K562 (cell line): ENCODE measurements at regions not wholly inside any gene's neighbourhood (a gene's known extent, or its start where the extent isn't known, plus 50 kb on each side); places are given as distances from the start of the nearest gene placed in this dataset.

Source experiments
- CTCF ChIP-seq, 3 experiments: IDR thresholded peaks in 2 of 3; conservative IDR thresholded peaks in 1 of 3; 2 replicates each; pipeline ENCODE4 v1.5.1; 2011 to 2012; ENCODE audit warnings: low read length in 3 of 3, mild to moderate bottlenecking in 3 of 3, control low read depth in 2 of 3, improper control_type of control experiment in 1 of 3, inconsistent platforms in 1 of 3, low read depth in 1 of 3, mixed read lengths in 1 of 3, moderate library complexity in 1 of 3; ENCODE audit not compliant: insufficient read depth in 2 of 3
- MYBL2 ChIP-seq, 2 experiments: fragments of 450-650 bp in 1 of 2; sonication (generic) in 1 of 2; formaldehyde crosslinking in 1 of 2; IDR thresholded peaks; 2 replicates each; pipeline versions ENCODE4 v1.6.1 to v1.8.1; 2017 to 2022; ENCODE audit warnings: borderline replicate concordance in 1 of 2, inconsistent platforms in 1 of 2, low read depth in 1 of 2, mild to moderate bottlenecking in 1 of 2, missing genetic modification reagents in 1 of 2, moderate library complexity in 1 of 2
- TCF3 ChIP-seq: sonication (generic); formaldehyde crosslinking; IDR thresholded peaks from 2 replicates; pipeline ENCODE4 v1.4.0; 2020; ENCODE audit warnings: mild to moderate bottlenecking, missing genetic modification reagents

- TF ChIP-seq CTCF (IDR thresholded peaks at IDR 0.05 in 2 of 3, conservative IDR thresholded peaks at IDR 0.05 in 1 of 3; ENCODE audit: insufficient read depth in 2 of 3, low read depth in 1 of 3, low read length in 3 of 3) (no peak), TCF3 (CRISPR knock-in tag) (no peak), MYBL2 (IDR thresholded peaks at IDR 0.05; ENCODE audit: low read depth) (no peak), MYBL2 (CRISPR knock-in tag; IDR thresholded peaks at IDR 0.05; ENCODE audit: borderline replicate concordance) (no peak)
Measured at GRCh38 chr5:93088592-93089389, 492.2 kb downstream of the NR2F1-AS1 start.
